Smooth muscle cell (in vitro differentiated cells): ENCODE measurements at regions not wholly inside any gene's neighbourhood (a gene's known extent, or its start where the extent isn't known, plus 50 kb on each side); places are given as distances from the start of the nearest gene placed in this dataset.

ENCODE experiments used
- DNase-seq: peaks from one replicate; lab custom pipeline; 2025; ENCODE audit not compliant: unreplicated experiment; lab: John Stamatoyannopoulos, UW
- H2AFZ ChIP-seq: fragments of 200-600 bp; sonication (generic); 2 replicates; pipeline ENCODE4 v1.6.0; 2016; ENCODE audit warnings: antibody characterized with exemption, low read depth, mild to moderate bottlenecking
- H3F3A ChIP-seq: fragments of 200-600 bp; sonication (generic); 2 replicates; pipeline ENCODE4 v1.6.0; 2017; ENCODE audit warnings: antibody characterized with exemption, low read depth
- H3K27ac ChIP-seq: fragments of 200-600 bp; sonication (generic); 2 replicates; pipeline ENCODE4 v1.5.1; 2016; ENCODE audit warnings: low read depth, mild to moderate bottlenecking
- H3K27me3 ChIP-seq: fragments of 200-600 bp; sonication (generic); 2 replicates; pipeline ENCODE4 v1.6.1; 2016; ENCODE audit warnings: low read depth, mild to moderate bottlenecking
- H3K36me3 ChIP-seq: fragments of 200-600 bp; sonication (generic); 2 replicates; pipeline ENCODE4 v1.5.1; 2016; ENCODE audit warnings: low read depth
- H3K4me1 ChIP-seq: fragments of 200-600 bp; sonication (generic); 2 replicates; pipeline ENCODE4 v1.5.1; 2016; ENCODE audit warnings: low read depth
- H3K4me2 ChIP-seq: fragments of 200-600 bp; sonication (generic); 2 replicates; pipeline ENCODE4 v1.6.0; 2016; ENCODE audit warnings: mild to moderate bottlenecking
- H3K4me3 ChIP-seq: fragments of 200-600 bp; sonication (generic); 2 replicates; pipeline ENCODE4 v1.5.1; 2016; ENCODE audit warnings: mild to moderate bottlenecking
- H3K79me2 ChIP-seq: fragments of 200-600 bp; sonication (generic); 2 replicates; pipeline ENCODE4 v1.6.0; 2016; ENCODE audit warnings: low read depth, mild to moderate bottlenecking
- H3K9ac ChIP-seq: fragments of 200-600 bp; sonication (generic); 2 replicates; pipeline ENCODE4 v1.6.0; 2016; ENCODE audit warnings: low read depth
- H3K9me3 ChIP-seq: fragments of 200-600 bp; sonication (generic); replicated peaks from 2 replicates; pipeline ENCODE4 v1.5.1; 2016; ENCODE audit warnings: low read depth
- H4K20me1 ChIP-seq: fragments of 200-600 bp; sonication (generic); 2 replicates; pipeline ENCODE4 v1.6.0; 2016; ENCODE audit warnings: low read depth
- CTCF ChIP-seq: fragments of 200-600 bp; sonication (generic); IDR thresholded peaks from 2 replicates; pipeline ENCODE4 v1.5.1; 2017; ENCODE audit warnings: borderline replicate concordance, mild to moderate bottlenecking, antibody characterized with exemption; ENCODE audit not compliant: insufficient read depth, poor library complexity, severe bottlenecking
- WGBS: methylation state at CpG from one replicate; pipeline ENCODE4 v1.1.7; 2016; ENCODE audit warnings: low lambda C conversion rate; 5-methylcytosine and 5-hydroxymethylcytosine counted together

GRCh38 chr14:82647088-82647810 lies 1113.6 kb upstream of the SEL1L start:
- Histone ChIP-seq H3K27ac (no peak overlapping the region), H3K36me3 (no peaks in the 10 kb centered on the region), H3K4me3 (no peak overlapping the region), H3K9ac (no peak overlapping the region), H3K27me3 (no peaks in the 10 kb centered on the region), H3K79me2 (no peaks in the 10 kb centered on the region), H3F3A (no peaks in the 10 kb centered on the region), H3K9me3 (no peaks in the 10 kb centered on the region), H3K4me2 (no peak overlapping the region), H3K4me1 (peaks cover 5% of the 10 kb centered on the region), H2AFZ (no peak overlapping the region), H4K20me1 (no peaks in the 10 kb centered on the region)
- 94% methylated on average over 5 of the region's 5 CpGs for WGBS
- no peak for TF ChIP-seq CTCF
- DNase-seq: no peak

GRCh38 chr14:82655770-82656169 lies 1122.1 kb upstream of the SEL1L start:
- H3F3A ChIP-seq: no peaks in the 10 kb centered on the region
- H3K9ac ChIP-seq: no peak overlapping the region
- no peak overlapping the region for H3K4me3 ChIP-seq
- H3K4me2 ChIP-seq: no peak overlapping the region
- H3K9me3 ChIP-seq: no peaks in the 10 kb centered on the region
- no peaks in the 10 kb centered on the region for H4K20me1 ChIP-seq
- no peaks in the 10 kb centered on the region for H3K79me2 ChIP-seq
- H2AFZ ChIP-seq: no peak overlapping the region
- no peak overlapping the region for H3K27ac ChIP-seq
- no peak for TF ChIP-seq CTCF
- no peaks in the 10 kb centered on the region for H3K27me3 ChIP-seq
- no peaks in the 10 kb centered on the region for H3K4me1 ChIP-seq
- DNase-seq: no peak
- WGBS: 88% methylated on average over 1 of the region's 1 CpG
- no peaks in the 10 kb centered on the region for H3K36me3 ChIP-seq

GRCh38 chr14:82657186-82657675 lies 1123.6 kb upstream of the SEL1L start:
- DNase-seq: no peak
- H3K27ac ChIP-seq: no peak overlapping the region
- H4K20me1 ChIP-seq: no peaks in the 10 kb centered on the region
- H3K79me2 ChIP-seq: no peaks in the 10 kb centered on the region
- no peaks in the 10 kb centered on the region for H3K27me3 ChIP-seq
- H3K4me1 ChIP-seq: no peaks in the 10 kb centered on the region
- TF ChIP-seq CTCF: no peak
- no peak overlapping the region for H3K9ac ChIP-seq
- H2AFZ ChIP-seq: no peak overlapping the region
- no peaks in the 10 kb centered on the region for H3K9me3 ChIP-seq
- H3K36me3 ChIP-seq: no peaks in the 10 kb centered on the region
- H3F3A ChIP-seq: no peaks in the 10 kb centered on the region
- WGBS: 95% methylated on average over 4 of the region's 4 CpGs
- no peak overlapping the region for H3K4me3 ChIP-seq
- H3K4me2 ChIP-seq: no peak overlapping the region

- Histone ChIP-seq H3K4me2 (no peak overlapping the region), H3K27ac (no peak overlapping the region), H3K9me3 (no peaks in the 10 kb centered on the region), H3K4me1 (no peaks in the 10 kb centered on the region), H3K36me3 (no peaks in the 10 kb centered on the region), H3F3A (no peaks in the 10 kb centered on the region), H3K4me3 (no peak overlapping the region), H4K20me1 (no peaks in the 10 kb centered on the region), H3K79me2 (no peaks in the 10 kb centered on the region), H2AFZ (no peak overlapping the region), H3K27me3 (no peaks in the 10 kb centered on the region), H3K9ac (no peak overlapping the region)
- TF ChIP-seq CTCF: no peak
- WGBS: 97% methylated on average over 2 of the region's 2 CpGs
- DNase-seq: no peak
Observed at GRCh38 chr14:82661258-82661657, 1127.6 kb upstream of the SEL1L start.
